Stimulated activated CD4-positive, alpha-beta T cell treated with anti-CD3 and anti-CD28 coated beads, Interleukin-15, amount 100 ng/mL, for 48 hours (primary cell): ENCODE measurements at regions not wholly inside any gene's neighbourhood (a gene's known extent, or its start where the extent isn't known, plus 50 kb on each side); places are given as distances from the start of the nearest gene placed in this dataset.

Experiments
- DNase-seq, 2 donors: peaks; one replicate each; pipeline ENCODE4 v3.0.0-alpha.2; 2020; ENCODE audit warnings: low read depth in 2 of 2

GRCh38 chr4:137632842-137633241, 100.5 kb upstream of the PCDH18 start:
- no peak for DNase-seq

GRCh38 chr4:137631605-137632004, 99.3 kb upstream of the PCDH18 start:
- DNase-seq, result no peak

GRCh38 chr4:137630252-137630651, 98.0 kb upstream of the PCDH18 start:
- no peak for DNase-seq

- no peak for DNase-seq
These were observed 95.6 kb upstream of the PCDH18 start for GRCh38 chr4:137627739-137628460.

GRCh38 chr4:137626942-137627738, 94.8 kb upstream of the PCDH18 start:
- DNase-seq, result no peak

- DNase-seq, result no peak
These were observed 90.7 kb upstream of the PCDH18 start for GRCh38 chr4:137623013-137623412.

- DNase-seq, result no peak
These were observed 88.8 kb upstream of the PCDH18 start for GRCh38 chr4:137621056-137621455.

- DNase-seq, result no peak
These were observed 82.2 kb upstream of the PCDH18 start for GRCh38 chr4:137614491-137614890.

- no peak for DNase-seq
These were observed 79.9 kb upstream of the PCDH18 start for GRCh38 chr4:137611998-137612700.

- DNase-seq, result no peak
These were observed 78.7 kb upstream of the PCDH18 start for GRCh38 chr4:137610960-137611359.

GRCh38 chr4:137609718-137610430, 77.6 kb upstream of the PCDH18 start:
- DNase-seq, result no peak

- no peak for DNase-seq
These were observed 75.8 kb upstream of the PCDH18 start for GRCh38 chr4:137608085-137608484.

GRCh38 chr4:137602436-137602835, 70.1 kb upstream of the PCDH18 start:
- DNase-seq, result no peak

- DNase-seq, result no peak
These were observed 69.6 kb upstream of the PCDH18 start for GRCh38 chr4:137601934-137602333.

GRCh38 chr4:137599734-137600133, 67.4 kb upstream of the PCDH18 start:
- DNase-seq, result no peak

GRCh38 chr4:137597752-137598430, 65.6 kb upstream of the PCDH18 start:
- DNase-seq, result no peak

- no peak for DNase-seq
These were observed 55.5 kb upstream of the PCDH18 start for GRCh38 chr4:137587796-137588195.

- no peak for DNase-seq
These were observed 51.4 kb upstream of the PCDH18 start for GRCh38 chr4:137583671-137584070.
